DMS53 treated with DMSO at 0.1 percent for 48 hours (cell line): ENCODE measurements at regions not wholly inside any gene's neighbourhood (a gene's known extent, or its start where the extent isn't known, plus 50 kb on each side); places are given as distances from the start of the nearest gene placed in this dataset.

Experiments used
- DNase-seq: peaks from one replicate; lab custom pipeline; 2025; ENCODE audit not compliant: unreplicated experiment; lab: John Stamatoyannopoulos, UW

DNA sequence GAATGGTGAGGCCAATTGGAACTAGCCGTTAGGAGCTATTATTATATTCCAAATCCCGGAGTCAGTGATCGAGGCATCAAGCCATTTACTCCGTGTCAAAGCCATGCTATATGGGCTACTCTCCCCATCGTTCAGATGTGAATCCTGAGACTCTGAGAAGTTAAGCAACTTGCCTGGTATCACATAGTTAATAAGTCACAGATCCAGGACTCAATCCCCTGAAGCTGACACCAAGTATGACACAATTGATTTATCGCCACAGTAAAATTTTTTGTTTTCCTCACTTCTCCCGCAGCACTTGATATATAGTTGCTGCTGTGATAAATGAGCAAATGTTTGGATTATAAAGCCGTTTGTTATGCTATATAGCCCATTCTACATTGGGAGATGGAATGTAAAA is 50.8 kb upstream of the TSHZ2 start:
- no peak for DNase-seq

DNA sequence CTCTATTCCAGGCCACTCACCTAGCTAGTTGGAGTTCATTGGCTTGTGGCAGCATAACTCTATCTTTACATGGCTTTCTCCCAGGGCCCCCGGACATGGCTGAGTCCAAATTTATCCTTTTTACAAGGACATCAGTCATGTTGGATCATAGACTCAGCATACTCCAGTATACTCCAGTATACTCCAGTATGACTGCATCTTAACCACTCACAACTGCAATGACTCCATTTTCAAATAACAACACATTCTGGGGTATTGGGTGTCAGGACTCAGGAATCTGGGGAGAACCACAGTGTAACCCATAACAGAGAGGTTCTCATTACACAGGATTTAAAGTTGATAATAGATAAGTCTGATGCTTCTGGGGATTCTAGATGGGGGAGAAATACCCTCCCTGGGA is 53.8 kb upstream of the TSHZ2 start:
- no peak for DNase-seq

DNA sequence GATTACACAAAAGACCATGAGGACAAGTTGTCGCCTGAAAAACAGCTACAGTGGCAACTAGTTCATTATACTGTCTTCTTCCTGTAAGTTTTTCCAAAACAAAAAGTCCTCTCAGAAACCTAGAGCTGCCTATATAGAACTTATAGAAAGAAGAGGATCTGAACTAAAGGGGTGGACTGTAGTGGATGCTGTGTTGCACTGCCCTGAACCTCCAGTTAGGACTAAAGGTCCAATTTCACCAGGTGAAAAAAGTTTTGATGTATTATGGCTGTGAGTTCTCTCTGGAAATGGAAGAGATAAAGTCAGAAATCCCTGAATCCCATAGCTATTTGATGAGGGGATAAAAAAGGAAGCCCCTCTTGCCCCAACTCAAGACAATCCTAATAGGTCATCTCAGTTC is 56.6 kb upstream of the TSHZ2 start:
- DNase-seq: no peak

DNA sequence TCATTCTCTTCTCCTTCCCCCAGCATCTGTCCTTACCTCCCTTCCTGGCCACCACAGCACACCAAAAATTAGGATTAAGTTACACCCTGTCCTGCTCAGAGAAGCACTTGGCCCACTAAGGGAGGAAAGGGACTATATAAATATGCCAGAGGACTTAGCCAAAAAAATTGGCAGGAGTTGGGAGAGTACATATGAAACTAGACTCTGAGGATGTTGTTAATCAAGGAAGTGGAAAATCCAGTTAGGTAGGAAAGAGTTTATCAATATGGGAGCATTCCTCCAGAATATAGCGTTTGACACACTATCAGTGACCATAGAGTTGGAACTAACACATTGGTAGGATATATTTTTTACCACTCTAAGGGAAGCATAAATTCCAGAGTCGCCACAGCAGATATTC is 57.3 kb upstream of the TSHZ2 start:
- no peak for DNase-seq

DNA sequence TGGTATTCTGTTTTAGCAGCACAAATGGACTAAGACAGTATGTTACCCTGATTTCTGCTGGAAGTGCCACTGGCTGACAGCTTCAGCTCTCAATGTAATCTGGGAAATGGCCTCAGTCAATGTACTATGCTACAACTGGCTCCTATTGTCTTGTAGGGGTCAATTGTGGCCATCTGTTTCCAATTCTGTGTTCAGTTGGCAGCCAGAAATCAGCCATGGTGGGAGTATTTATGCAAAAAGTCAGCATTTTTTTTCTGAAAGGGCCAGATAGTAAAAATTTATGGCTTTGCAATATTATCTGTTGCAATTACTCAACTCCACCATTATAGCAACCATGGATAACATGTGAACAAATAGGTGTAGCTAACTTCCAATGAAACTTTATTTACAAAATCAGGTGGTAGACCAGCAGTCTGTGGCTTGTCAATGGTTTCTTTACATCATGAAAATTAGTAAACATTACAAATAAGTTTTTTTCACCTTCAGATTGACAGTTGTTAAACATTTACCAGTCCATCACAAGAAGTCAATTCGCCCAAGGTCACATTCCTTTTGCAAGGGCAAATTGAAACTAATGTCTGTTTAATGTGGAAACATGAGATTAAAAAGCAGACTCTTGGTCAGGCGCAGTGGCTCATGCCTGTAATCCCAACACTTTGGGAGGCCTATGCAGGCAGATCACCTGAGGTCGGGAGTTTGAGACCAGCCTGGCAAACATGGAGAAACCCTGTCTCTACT is 58.3 kb upstream of the TSHZ2 start:
- no peak for DNase-seq

DNA sequence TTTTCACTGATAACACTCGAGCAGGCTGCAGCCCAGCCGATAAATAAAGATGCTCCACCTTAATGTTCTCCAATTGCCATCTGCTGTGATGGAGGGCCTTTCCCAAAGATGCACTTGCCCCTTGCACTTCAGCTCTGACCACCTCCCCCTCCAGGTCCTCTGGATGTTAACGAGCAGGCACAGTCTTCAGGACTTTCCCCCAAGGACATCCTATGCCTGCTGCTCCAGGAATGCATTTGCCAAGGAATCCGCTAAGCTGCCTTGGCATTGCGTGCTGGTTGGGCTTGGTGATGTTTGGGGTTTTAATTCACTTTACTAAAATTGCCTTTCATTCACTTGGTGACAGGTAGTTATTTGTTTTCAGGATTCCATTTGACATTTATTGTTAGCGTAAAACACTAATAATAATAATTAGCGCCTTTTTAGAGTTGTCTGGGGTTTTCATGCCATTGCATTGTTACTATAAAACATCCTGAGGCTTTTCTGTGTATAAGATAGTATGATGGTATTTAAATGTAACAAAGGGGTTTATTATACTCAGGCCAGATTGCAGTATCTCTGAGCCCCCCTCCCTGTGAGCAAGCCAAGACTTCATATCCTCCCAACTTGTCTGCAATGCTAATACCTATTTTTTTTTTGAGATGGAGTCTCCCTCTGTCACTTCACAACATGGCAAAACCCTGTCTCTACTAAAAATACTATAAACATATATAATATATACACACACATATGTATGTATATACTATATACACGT is 66.7 kb upstream of the TSHZ2 start:
- no peak for DNase-seq

DNA sequence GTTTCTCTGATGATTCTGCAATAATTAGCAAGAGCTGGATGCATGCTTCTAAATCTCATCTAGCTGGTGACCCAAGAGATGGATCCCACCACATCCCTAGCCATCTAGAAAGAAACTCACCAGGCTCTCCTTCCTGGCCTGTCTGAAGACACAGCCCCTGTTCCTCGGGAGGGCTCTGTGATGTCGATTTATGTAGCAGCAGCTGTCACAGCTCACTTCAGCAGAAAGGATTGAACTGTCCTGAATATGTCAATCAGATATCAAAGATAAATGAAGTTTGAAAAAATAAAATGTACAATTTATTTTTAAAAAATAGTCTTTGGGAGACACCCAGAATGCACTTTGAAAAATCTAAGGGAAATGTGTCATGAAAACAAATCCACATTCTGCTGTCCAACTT is 67.3 kb upstream of the TSHZ2 start:
- no peak for DNase-seq

DNA sequence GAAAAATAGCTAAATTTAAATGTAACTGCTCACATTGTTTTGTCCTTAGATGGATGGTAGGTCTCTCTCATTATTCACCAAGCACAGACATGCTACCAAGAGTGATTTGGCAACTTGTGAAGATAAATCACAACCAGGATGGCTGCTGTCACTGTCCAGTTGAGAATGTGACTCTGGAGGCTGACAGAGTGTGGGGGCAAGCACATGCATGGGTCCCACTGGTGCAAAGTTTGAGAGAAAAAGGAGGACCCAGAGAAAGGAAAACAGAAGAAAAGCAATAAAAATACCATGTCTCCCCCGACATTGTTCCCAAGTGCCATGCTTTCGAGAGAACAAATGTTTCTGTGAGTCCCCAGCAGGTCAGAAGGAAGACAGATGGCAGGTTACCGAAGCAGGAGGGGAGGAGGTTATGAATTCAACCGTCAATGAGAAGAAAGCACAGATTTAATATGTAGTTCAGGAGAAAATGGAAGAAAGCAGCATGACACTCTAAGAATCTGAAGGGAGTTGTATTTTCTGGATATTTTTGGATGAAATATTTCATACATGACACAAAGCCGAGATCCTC is 73.0 kb upstream of the TSHZ2 start:
- no peak for DNase-seq

DNA sequence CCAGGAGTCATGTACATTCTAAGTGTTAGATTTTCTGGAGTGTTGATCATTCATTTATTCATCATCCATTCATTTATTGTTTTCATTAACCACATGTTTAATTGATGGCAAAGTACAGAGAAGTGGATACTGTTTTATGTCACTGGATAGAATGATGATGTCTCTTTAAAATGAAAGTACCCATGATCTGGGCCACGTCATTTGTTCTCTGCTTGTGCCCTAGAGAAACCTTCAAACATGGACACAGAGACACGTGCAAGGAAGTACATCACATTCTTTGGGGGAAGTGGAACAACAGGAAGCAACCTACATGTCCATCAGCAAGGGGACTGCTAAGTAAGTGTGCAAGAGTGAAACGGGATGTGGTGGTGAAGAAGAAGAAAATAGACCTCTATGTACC is 75.8 kb upstream of the TSHZ2 start:
- no peak for DNase-seq

DNA sequence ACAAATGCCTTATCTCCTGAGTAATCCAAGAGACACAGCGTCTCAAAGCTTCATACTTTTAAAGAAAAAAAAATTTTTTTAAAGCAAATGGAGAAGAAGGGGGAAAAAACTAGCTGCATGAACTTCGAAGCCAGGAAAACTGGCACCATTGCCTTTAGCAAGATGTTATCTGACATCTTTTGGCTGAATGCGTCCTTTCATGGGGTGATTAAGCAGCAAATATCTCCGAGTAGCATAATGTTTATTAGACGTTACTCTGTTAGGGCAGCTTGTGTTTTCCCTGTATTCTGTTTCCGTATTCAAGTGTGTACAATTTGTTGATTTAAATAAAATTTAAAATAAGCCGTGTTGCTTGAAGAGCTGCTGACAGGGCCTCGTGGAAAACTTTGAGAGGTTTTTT is 76.5 kb upstream of the TSHZ2 start:
- DNase-seq: no peak

DNA sequence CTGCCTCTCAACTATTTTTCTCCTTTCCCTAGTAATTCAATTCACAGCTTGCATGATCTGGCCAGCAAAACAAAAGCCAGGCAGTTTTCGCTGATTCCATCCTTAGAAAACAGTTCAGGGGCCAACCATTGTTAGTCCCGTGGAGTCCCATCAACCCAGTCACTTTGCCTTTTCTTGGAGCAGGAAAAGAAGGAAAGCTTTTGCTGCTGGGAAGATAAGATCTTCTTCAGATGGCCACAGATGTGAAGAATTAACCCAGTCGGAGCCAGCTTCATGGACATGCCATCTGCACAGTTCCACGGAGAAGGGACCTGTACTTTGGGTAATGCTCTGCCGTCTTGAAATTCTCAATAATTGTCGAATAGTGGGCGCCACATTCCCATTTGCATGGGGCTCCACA is 76.9 kb upstream of the TSHZ2 start:
- no peak for DNase-seq

DNA sequence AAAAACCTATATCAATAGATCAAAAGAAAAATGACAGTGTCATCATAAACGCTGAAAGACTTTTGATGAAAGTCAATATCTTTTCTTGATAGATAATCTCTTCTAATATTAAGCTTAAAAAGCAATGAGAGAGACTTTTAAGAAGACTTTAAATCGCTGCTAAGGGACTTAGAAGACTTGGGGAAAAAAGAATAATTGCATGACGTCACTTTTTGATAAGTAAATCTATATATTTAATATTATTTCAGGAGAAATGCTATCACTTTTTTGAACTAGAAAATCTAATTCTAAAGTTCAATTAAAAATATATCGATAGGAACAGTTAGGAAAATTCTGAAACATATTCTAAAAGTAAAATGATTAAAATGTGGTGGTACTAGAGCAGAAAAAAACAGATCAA is 78.7 kb upstream of the TSHZ2 start:
- no peak for DNase-seq

DNA sequence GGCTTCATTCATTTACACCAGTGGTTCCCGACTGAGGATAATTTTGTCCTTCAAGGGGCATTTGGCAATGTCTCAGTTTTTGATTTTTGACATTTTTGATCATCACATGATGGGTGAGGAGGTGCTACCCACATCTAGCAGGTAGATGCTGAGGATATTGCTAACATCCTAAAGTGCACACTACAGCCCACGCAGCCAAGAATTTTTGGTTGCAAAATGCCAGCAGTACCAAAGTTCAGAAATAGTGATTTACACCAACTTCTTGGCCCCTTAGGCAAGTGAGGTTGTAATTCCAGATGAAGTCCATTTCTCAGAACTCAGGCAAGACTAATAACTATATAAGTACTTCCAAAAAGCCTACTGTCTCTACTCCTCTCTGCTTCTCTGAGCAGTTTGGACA is 80.1 kb upstream of the TSHZ2 start:
- no peak for DNase-seq

DNA sequence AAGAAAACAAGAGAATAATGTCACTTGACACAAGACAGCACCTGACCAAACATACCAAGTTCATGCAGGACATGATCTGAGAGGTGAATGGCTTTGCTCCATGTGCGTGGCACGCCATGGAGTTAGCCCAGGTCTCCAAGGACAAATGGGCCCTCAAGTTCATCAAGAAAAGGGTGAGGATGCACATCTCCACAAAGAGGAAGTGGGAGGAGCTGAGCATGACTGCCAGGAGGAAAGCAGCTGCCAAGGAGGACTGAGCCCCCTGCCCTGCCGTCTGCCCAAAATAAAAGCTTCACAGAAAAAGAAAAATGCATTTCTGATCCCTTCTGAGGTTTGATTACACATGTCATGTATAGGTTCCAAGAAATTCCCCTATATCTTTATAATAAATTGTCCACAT is 82.0 kb upstream of the TSHZ2 start:
- DNase-seq: no peak

DNA sequence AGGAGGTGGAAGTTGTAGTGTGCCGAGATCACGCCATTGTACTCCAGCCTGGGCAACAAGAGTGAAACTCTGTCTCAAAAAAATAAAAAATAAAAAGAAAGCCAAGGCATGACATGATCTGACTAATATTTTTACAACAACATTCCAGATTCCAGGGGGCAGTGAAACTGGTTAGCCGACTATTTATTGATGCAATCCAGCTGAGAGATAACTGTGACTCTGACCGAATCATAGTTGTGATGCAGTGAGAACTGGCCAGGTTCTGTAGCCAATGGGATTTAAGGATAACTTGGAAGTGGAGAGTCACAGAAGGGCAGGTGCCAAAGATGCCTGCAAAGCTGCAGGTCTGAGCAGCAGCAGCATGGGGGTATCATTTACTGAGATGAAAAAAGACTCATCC is 82.9 kb upstream of the TSHZ2 start:
- no peak for DNase-seq

DNA sequence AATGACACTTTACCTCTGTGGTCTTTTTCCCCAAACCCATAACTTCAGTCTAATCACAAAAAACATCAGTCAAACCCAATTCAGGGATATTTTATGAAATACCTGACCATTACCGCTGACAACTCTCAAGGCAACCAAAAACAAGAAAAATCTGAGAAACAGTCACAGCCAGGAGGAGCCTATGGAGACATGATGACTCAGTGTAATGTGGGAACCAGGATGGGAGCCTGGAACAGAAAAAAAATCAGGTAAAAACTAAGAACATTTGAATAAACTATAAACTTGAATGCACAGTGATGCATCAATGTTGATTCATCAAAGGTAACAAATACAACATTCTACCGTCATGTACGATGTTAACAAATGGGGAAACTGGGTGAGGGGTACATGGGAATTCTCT is 84.1 kb upstream of the TSHZ2 start:
- no peak for DNase-seq

DNA sequence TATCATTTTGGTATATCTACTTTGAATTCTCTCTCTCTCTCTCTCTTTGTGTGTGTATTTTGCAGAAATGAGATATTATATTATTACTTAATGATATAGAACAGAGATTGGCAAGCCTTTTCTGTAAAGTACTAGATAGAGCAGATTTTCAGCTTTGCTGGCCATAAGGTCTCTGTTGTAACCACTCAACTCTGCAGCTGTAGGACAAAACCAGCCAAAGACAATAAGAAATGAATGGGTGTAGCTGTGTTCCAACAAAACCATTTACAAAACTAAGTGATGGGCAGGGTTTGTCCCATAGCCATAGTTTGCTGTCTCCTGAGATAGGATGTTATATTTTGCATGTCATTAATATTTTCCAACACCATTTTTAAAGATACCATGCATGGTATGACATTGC is 91.2 kb upstream of the TSHZ2 start:
- DNase-seq: no peak

DNA sequence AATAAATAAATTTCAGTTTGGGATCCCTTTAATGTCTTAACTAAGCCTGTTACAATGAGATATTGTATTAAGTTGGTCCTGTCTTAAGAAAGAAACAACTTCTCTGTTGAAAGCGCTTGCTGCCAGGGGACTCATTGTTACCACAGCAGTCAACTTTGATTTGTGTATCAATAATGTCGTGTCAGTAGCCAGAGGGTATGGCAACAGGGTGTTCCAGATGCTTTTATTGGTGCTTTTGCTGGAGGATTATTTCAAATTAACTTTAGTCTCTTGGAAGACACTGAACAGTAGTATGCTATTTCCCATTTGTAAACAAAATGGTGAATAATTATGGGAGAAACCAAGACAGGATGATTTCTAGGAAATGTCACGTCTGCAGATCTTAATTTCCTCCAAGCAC is 91.9 kb upstream of the TSHZ2 start:
- DNase-seq: no peak

DNA sequence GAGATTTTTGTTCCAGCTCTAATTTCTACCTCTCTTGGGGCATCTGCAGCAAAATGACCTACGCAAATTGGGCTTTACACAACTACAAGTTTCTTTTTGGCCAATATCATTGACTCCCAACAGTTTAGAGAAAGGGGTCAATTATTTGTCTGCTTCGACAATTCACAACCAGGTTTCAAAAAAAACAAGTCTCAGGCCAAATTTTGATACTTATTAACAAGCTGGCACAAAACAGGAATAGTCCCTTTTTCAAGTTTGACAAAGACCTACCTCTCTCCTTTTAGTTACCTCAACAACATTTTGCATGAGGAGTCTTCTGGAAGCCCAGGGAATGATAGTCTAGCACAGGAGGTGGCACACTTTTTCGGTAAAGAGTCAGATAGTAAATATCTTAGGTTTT is 97.9 kb upstream of the TSHZ2 start:
- DNase-seq: no peak

DNA sequence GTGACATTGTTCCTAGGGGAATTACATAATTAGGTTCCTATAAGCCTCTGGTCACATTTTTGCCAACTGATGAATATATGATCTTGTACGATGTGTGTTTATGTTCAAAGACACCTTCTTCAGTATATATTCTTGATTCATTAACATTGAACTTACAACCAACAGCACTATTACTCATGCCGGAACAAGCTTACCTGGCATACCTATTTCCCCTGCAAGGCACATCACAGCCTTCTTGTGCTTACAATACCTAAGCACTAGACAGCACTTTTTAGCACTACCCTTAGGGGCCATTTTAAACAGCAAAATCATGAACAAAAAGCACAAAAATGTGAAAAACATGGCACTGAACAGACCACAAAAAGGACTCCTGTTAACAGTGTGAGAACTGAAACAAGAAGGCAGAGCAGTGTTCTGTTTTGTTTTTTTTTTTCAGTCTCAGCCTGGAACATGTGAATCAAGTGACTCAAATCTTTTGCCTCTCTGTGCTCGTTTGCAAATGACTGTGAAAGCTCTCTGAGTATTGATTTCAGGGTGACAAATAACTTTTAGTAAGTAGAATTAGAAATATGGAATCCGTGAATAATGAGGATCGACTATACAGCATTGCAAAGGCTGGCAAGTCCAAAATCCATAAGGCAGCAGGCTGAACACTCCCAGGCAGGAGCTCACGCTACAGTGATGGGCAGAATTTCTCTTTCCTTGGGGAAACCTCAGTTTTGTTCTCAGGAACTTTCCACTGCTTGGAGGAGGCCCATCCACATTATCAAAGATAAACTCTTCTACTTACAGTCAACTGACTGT is 102.3 kb upstream of the TSHZ2 start:
- no peak for DNase-seq

DNA sequence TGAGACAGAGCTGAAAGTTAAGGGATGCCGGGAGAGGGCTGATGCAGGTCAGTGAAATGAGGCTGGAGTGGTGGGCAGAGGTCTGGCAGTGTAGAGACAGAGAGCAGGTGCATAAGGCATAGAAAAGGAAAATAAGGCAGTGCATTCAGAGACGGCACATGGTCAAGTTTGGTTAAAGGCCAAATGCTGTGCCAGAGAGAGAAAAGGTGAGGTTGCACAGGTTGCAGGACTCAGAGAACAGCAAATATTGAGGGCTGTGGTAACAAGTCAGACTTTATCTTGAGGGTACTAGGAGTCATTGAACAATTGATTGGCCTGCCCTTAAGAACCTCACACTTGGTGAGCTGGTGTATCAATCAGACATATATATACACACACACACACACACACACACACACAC is 102.9 kb upstream of the TSHZ2 start:
- no peak for DNase-seq

DNA sequence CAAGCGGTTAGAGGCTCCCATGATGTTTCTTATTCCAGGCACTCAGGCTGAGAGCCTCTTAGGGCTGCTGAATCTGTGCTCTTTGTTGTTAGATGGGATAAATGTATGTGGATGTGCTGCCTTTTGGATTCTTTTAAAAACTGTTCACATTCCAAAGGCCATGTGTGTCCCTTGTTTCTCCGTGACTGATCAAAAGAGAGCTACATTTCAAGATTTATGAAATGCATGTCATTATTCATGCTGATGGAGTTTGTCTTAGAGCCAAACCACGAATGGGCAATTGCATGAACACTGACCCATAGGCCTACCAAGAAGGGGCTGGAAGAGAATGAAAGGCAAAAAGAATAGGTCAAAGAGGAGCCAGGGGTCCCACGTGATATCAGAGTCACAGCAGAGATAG is 104.9 kb upstream of the TSHZ2 start:
- no peak for DNase-seq
